Gastrocnemius medialis (tissue), 4 donors: ENCODE measurements at regions not wholly inside any gene's neighbourhood (a gene's known extent, or its start where the extent isn't known, plus 50 kb on each side); places are given as distances from the start of the nearest gene placed in this dataset.

Experiments used
- POLR2A ChIP-seq, 2 donors: fragments of 450-650 bp; IDR thresholded peaks; one replicate each; pipeline ENCODE4 v1.6.1; 2017; ENCODE audit warnings: antibody characterized with exemption in 2 of 2, mild to moderate bottlenecking in 2 of 2, moderate library complexity in 2 of 2
- TF ChIP-seq, protein P1 (sequence below), 5 experiments: fragments of 450-650 bp in 3 of 5; fragments of 200-600 bp in 2 of 5; sonication (generic) in 2 of 5; IDR thresholded peaks in 4 of 5; conservative IDR thresholded peaks in 1 of 5; 1 replicate in 4 of 5; 2 replicates in 1 of 5; pipeline ENCODE4 v1.5.1; 2016 to 2019; ENCODE audit warnings: antibody characterized with exemption in 5 of 5, mild to moderate bottlenecking in 3 of 5, moderate library complexity in 3 of 5

DNA sequence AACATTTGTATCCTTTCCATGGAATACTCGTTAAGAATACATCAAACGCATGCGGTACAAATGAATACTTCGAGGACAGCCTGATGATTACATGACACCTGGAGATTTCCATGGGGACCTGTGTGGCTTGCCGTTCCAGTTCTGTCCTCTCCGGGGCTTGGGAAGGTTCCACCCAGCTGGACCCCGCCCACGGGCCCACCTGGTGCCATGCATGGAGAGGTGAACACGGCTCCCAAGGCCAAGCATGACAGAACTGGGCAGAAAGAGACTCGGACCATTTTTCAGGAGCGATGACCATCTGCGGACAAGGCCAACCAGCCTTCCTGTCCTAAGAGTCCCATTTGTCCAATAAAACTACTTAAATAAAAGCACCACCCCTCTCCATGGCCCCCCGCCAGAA is 80.1 kb downstream of the TEX36 start:
- TF ChIP-seq, protein P1, sequence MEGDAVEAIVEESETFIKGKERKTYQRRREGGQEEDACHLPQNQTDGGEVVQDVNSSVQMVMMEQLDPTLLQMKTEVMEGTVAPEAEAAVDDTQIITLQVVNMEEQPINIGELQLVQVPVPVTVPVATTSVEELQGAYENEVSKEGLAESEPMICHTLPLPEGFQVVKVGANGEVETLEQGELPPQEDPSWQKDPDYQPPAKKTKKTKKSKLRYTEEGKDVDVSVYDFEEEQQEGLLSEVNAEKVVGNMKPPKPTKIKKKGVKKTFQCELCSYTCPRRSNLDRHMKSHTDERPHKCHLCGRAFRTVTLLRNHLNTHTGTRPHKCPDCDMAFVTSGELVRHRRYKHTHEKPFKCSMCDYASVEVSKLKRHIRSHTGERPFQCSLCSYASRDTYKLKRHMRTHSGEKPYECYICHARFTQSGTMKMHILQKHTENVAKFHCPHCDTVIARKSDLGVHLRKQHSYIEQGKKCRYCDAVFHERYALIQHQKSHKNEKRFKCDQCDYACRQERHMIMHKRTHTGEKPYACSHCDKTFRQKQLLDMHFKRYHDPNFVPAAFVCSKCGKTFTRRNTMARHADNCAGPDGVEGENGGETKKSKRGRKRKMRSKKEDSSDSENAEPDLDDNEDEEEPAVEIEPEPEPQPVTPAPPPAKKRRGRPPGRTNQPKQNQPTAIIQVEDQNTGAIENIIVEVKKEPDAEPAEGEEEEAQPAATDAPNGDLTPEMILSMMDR (IDR thresholded peaks at IDR 0.05 in 4 of 5, conservative IDR thresholded peaks at IDR 0.05 in 1 of 5): no peak
- no peak for TF ChIP-seq POLR2A (IDR thresholded peaks at IDR 0.05)
